ENCODE measurements at regions not wholly inside any gene's neighbourhood (a gene's known extent, or its start where the extent isn't known, plus 50 kb on each side); places are given as distances from the start of the nearest gene placed in this dataset.

GRCh38 chr3:20810555-20810954, 624.5 kb upstream of the SGO1 start:
- ATAC-seq (no peak), DNase-seq (ENCODE audit: missing footprints) (no peak)
- intact Hi-C loops (cut with DNase I) = no loop called here

DNA sequence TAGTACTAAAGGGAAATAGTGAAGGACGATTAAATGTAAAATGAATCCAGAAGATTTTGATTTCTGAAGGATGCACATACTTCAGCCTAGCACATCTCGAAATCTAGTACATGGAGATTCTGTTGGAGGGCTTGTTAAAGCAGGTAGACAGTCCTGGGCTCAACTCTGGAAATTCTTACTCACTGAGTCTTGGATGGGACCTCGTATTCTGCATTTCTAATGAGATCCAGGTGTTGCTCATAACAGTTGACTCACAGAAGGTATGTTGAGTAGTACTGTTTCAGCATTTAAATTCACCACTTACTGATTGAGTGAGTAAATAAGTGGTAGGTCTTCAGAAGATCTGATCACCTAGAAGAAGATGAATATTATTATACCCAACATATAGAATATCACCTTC, 623.4 kb upstream of the SGO1 start:
- intact Hi-C loops (cut with DNase I) = no loop called here
- DNase-seq (ENCODE audit: missing footprints) (no peak), ATAC-seq (no peak)

DNA sequence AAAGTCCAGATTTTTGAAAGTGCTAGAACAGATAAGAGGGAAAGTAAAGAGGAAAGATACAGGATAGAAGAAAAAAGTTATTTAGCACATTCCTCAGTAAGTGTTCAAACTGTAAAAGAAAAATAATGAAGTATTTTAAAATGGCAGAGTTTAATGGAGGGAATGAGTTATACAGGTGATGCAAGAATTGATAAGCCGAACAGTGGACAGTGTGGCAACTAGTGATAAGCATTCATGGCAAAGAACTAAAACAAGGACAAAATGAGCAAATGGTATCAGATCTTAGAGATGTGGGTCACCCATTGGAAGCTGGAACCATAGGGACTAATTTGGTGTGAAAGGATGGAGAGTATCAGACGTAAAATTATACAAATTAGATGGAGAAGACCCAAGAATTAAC, 622.9 kb upstream of the SGO1 start:
- no peak for DNase-seq (ENCODE audit: missing footprints)
- ATAC-seq = no peak
- intact Hi-C loops (cut with DNase I) = no loop called here

DNA sequence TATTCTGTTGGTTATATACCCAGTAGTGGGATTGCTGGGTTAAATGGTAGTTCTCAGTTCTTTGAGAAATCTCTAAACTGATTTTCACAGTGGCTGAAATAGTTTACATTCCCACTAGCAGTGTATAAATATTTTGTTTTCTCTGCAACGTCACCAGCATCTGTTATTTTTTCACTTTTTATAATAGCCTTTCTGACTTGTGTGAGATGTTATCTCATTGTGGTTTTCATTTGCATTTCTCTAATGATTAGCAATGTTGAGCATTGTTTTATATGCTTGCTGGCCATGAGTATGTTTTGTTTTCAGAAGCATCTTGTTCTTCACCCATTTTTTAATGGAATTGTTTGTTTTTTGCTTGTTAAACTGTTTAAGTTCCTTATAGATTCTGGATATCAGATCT, 612.7 kb upstream of the SGO1 start:
- intact Hi-C loops (cut with DNase I) = no loop called here
- ATAC-seq (no peak), DNase-seq (ENCODE audit: missing footprints) (no peak)

DNA sequence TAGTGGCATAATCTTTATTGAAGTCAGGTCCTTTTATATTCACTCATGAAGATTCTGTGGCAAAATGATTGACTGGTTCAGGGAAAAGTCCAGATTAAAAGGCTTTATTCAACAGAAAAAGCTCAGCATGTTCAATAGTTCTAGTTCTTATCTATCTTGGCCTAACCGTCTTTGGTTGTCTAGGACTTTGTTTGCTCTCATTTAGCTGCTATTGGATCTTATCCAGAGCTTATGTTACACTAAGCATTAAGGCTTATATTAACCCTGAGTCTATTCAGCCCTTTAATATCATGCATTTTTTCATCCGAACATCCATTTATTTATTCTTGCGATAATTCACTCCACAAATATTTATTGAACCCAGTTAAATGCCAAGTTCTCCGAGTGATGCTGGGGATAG, 601.0 kb upstream of the SGO1 start:
- DNase-seq (ENCODE audit: missing footprints) = no peak
- no peak for ATAC-seq
- intact Hi-C loops (cut with DNase I) = no loop called here

DNA sequence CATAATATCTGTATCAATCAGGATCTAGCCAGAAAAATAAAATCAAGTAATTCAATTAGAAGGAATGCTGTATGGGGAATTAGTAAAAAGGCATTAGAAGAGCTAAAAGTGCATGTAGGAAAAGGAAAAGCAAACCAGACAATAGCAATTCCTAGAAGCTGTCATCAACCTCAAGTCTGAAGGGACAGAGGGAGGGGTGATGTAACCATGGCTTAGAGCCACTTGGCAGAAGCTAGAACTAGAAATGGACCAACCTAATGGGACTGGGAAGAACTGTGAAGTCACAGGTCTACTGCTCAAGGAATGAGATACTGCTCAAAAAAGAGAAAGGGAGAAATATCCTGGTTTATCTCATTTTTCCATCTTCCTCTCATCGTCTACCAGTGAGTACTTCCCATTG, 590.7 kb upstream of the SGO1 start:
- intact Hi-C loops (cut with DNase I) = no loop called here
- peak; percentile 37 for ATAC-seq
- no peak for DNase-seq (ENCODE audit: missing footprints)

DNA sequence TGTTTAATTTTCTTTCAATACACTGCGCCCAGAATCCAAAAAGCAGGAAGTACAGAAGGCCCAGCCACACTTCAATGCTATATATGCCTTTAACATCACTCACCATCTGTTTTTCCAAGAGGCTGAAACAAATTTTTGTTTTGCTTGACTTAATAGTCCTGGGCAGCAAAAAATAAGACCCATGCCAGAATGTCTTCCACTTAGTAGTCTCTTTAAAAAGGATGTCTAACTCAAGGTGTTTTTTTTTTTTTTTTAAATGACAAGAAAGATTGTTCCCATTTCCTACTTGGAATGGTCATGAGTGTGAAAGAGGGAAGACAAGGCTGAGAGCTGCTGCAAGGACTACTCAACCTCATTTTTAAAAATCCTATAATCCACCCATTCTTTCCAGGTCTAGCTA, 590.3 kb upstream of the SGO1 start:
- ATAC-seq = no peak
- intact Hi-C loops (cut with DNase I) = no loop called here
- DNase-seq (ENCODE audit: missing footprints) = no peak

DNA sequence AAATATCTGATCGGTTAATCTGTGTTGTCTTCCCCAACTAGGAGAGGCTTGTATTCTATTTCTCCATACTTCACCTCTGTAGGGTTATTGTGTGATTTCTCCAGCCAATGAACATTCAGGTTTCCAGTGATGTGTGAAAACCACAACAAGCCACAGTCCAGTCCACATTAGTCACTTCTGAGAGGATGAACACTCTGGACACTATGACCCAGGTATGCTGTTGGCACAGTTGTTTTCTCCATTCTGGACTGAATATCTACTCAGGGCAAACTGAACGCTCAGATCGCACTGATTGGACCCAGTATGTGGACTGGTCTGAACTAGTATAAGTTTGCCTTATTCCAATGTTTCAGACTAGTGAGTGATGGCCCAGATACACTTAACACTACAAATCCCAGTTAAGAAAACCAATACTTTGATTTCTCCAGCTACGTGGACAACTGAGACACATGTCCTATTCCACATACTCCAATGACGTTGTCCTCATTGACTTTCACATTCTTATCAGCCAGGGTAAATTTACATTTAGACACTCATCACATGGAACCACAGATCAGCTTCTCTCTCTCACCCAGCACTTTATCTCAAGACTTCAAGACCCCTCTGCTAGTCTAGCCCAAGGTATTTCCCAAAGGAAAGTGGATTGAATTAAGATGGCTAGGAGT, 587.4 kb upstream of the SGO1 start:
- intact Hi-C loops (cut with DNase I) = no loop called here
- ATAC-seq (no peak), DNase-seq (ENCODE audit: missing footprints) (no peak)

- ATAC-seq (no peak), DNase-seq (ENCODE audit: missing footprints) (no peak)
- intact Hi-C loops (cut with DNase I) = no loop called here
Observed at GRCh38 chr3:20772869-20773268, 586.9 kb upstream of the SGO1 start.

- intact Hi-C loops (cut with DNase I) = no loop called here
- no peak for ATAC-seq
Observed at GRCh38 chr3:20769430-20769829, 583.4 kb upstream of the SGO1 start.

DNA sequence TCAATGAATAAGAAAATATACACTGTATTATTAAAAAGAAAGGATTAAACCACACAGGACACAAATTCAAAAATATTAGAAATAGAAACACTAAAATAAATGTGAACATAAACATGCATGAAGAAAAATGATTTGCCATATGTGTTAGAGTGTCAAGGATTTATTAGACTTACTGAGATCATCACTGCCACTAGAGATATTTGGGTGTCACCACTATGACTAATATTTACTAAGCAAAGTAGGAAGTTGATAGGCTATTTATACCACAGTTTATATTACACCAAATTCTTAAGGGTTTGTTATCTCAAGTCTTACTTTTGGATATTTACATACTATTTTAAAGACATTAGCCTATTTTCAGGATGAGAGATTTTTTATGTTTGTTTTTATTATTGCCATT, 575.0 kb upstream of the SGO1 start:
- ATAC-seq (no peak), DNase-seq (ENCODE audit: missing footprints) (no peak)
- intact Hi-C loops (cut with DNase I) = no loop called here

More at GRCh38 chr3:20769430-20769829, 583.4 kb upstream of the SGO1 start:
- DNase-seq (ENCODE audit: missing footprints) = no peak

- ATAC-seq (no peak), DNase-seq (ENCODE audit: missing footprints) (no peak)
- intact Hi-C loops (cut with DNase I) = no loop called here
Observed at GRCh38 chr3:20752416-20752815, 566.4 kb upstream of the SGO1 start.

DNA sequence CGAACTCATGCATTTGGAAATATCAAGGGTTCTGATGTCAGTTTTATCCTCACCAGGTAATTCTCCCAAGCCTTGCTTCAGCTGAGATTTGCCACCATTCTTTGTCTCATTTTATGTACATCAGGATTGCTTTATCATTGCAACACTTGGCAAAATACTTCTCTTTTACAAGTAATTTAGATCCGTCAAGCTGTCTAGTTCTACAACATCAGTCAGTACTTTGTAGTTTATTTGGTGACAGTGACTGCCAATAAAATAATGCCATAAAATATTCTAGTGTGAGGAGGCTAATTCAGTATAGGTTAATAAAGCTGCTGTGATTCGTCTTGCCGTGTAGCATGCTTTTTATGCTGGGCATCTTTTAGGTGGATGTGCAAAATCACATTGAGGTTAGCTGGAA, 565.3 kb upstream of the SGO1 start:
- no peak for DNase-seq (ENCODE audit: missing footprints)
- intact Hi-C loops (cut with DNase I) = no loop called here
- ATAC-seq = no peak

DNA sequence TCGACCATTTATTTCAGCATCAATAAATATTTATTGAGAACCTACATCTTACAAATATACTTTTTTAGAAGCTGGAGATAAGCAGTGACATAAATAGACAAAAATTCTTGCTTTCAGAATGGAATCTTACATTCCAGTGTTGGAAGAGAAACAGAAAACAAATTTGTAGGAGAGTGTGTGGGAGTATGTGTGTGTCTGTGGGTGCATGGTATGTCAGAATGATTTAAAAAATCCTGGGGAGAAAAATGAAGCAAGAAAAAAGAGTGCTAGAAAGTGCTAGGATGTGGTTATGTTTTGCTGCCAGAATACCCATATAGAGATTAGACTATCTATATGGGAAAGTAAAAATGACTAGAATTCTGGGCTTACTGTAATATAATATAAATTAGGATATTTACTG, 561.7 kb upstream of the SGO1 start:
- ATAC-seq = no peak
- intact Hi-C loops (cut with DNase I) = no loop called here
- no peak for DNase-seq (ENCODE audit: missing footprints)

GRCh38 chr3:20743553-20744321, 557.7 kb upstream of the SGO1 start:
- ATAC-seq (no peak), DNase-seq (ENCODE audit: missing footprints) (no peak)
- intact Hi-C loops (cut with DNase I) = no loop called here

- DNase-seq (ENCODE audit: missing footprints) (no peak), ATAC-seq (peak; percentile 8)
- intact Hi-C loops (cut with DNase I) = no loop called here
Observed at GRCh38 chr3:20742903-20743552, 557.0 kb upstream of the SGO1 start.

- ATAC-seq (no peak), DNase-seq (ENCODE audit: missing footprints) (no peak)
- intact Hi-C loops (cut with DNase I) = no loop called here
Observed at GRCh38 chr3:20741381-20741780, 555.4 kb upstream of the SGO1 start.

DNA sequence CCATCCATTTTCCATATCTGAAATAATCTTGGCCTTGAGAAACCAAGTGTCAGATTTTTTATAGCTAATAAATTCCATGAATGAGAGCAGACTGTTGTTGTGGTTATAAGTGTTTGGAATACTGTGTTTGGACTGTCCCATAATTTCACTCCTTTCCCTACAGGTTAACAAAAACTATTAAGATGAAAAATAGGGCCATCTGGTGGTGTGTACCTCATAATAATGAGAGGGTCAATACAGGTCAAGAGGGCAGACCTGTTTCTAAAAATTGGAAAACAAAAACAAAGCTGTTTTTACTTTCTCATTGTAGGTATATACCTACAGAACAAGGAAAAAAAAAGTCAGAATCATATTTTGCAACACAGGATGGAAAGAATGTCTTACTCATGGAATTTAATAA, 553.8 kb upstream of the SGO1 start:
- intact Hi-C loops (cut with DNase I) = loop anchor here (1.0 kb wide), 1 partner anchor 228 kb away; no protein-coding TSS in a partner anchor
- peak; percentile 50 for ATAC-seq
- DNase-seq (ENCODE audit: missing footprints) = no peak

- no peak for DNase-seq (ENCODE audit: missing footprints)
- intact Hi-C loops (cut with DNase I) = no loop called here
- ATAC-seq = no peak
Observed at GRCh38 chr3:20736287-20736852, 550.4 kb upstream of the SGO1 start.

DNA sequence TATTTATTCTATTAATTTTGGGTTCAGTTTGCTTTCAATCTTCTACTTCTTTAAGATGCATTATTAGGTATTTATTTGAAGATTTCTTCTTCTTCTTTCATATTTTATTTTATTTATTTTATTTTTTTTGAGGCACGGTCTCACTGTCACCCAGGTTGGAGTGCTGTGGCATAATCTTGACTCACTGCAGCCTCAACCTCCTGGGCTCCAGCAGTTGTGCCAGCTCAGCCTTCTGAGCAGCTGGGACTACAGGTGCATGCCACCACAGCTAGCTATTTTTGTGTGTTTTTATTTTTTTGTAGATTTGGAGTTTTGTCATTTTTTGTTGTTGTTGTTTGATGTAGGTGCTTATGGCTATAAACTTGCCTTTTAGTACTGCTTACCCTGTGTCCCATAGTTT, 543.2 kb upstream of the SGO1 start:
- DNase-seq (ENCODE audit: missing footprints) (no peak), ATAC-seq (no peak)
- intact Hi-C loops (cut with DNase I) = no loop called here

Measured in Right ventricle myocardium inferior (tissue), 1 donor.